ENCODE measurements at regions not wholly inside any gene's neighbourhood (a gene's known extent, or its start where the extent isn't known, plus 50 kb on each side); places are given as distances from the start of the nearest gene placed in this dataset.

DNA sequence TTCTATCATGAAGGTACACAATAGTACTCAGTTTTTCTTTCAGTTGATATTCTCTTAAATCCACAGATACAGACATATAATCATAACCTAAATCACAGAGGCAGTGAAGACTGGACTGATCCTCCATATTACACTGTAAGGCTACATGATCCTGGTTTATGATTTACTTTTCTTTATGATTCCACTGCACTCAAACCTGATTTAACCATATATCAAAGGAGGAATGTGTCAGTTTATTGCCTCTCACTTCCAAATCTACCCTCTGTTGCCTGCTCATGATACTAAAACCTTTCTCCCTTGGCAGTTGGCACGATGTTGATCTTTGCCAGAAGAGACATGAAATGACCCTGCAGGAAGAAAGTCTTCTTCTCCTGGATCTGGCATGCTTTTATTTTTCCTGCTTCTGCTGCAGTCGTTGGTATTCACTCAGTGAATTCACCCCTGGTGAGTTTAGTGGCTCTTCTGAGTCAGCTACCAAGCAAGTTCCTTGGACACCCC lies 426.4 kb downstream of the MBD2 start:
- ATAC-seq (no peak), DNase-seq (ENCODE audit: low spot score) (no peak)
- Mint-ChIP-seq H3K36me3 (no peaks in the 10 kb centered on the region), H3K27me3 (no peaks in the 10 kb centered on the region), H3K4me1 (ENCODE audit: low read depth in 2 of 2) (no peaks in the 10 kb centered on the region), H3K4me3 (no peak overlapping the region), H3K27ac (no peak overlapping the region), H3K9me3 (peaks cover 11% of the 10 kb centered on the region)

DNA sequence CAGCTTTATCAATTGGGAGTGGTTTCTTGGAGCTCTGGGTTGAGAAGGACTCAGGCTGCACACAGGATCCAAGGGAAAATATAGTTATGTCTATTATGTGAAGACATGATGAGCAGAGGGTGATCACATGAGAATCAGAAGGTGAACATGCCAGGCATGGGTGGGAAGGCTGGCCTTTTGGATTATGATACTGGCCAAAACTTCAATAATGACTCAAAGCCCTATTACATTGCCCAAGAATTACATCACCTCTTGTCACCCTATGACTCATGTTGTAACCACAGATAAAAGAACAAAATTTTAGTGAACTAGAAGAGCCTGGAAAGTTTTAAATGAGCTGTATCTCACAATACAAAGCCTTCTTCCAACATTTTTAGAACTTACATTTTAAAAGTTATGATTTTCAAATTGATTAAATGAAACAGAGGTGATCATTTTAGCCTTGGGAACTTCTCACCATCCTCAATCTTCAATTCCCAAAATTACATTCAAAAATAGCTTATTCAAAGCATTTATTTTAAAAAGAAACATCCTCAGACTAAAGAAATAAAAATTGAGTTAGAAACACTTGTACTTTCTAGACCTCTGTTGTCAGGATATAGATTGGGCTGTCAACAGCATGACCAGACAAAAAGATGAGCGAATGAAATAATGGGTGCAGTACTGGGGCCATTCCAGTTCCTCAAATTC lies 428.3 kb downstream of the MBD2 start:
- Mint-ChIP-seq H3K27ac (no peak overlapping the region), H3K36me3 (no peaks in the 10 kb centered on the region)
- ATAC-seq: peak in 1 of 2 donors; percentile 27

DNA sequence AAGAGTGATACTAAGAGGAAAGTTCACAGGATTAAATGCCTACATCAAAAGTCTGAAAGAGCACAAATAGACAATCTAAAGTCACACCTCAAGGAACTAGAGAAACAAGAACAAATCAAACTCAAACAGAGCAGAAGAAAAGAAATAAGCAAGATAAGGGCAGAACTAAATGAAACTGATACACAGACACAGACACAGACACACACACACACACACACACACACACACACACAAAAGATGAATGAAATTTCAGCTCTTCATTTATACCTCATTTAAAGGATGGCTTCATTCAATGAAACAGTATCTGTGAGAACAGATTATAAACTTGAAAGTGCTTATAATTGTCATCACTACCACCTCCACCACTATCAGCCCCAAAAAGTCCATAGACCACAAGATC lies 428.9 kb downstream of the MBD2 start:
- Mint-ChIP-seq H3K4me1 (ENCODE audit: low read depth in 2 of 2) (no peaks in the 10 kb centered on the region), H3K4me3 (no peak overlapping the region), H3K27me3 (no peaks in the 10 kb centered on the region), H3K9me3 (peaks cover 15% of the 10 kb centered on the region), H3K36me3 (no peaks in the 10 kb centered on the region), H3K27ac (no peak overlapping the region)
- no peak for DNase-seq (ENCODE audit: low spot score)
- no peak for ATAC-seq

More for the DNA sequence above, 428.3 kb downstream of the MBD2 start:
- no peaks in the 10 kb centered on the region for H3K4me1 Mint-ChIP-seq (ENCODE audit: low read depth in 2 of 2)
- no peak for DNase-seq (ENCODE audit: low spot score)
- H3K9me3 Mint-ChIP-seq: peaks cover 15% of the 10 kb centered on the region
- no peaks in the 10 kb centered on the region for H3K27me3 Mint-ChIP-seq
- H3K4me3 Mint-ChIP-seq: no peak overlapping the region

DNA sequence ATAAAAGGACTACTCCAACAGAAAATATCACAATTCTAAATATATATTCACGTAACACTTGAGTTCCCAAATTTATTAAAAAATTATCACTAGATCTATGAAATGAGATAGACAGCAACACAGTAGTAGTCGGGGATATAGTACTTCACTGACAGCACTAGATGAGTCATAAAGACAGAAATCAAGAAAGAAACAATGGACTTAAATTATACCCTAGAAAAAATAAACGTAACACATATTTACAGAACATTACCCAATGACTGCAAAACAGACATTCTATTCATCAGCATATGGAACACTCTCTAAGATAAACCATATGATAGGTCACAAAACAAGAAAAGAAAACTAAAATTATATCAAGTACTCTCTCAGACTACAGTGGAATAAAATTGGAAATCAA lies 429.4 kb downstream of the MBD2 start:
- Mint-ChIP-seq H3K36me3 (no peaks in the 10 kb centered on the region), H3K27ac (no peak overlapping the region), H3K27me3 (no peaks in the 10 kb centered on the region), H3K4me1 (ENCODE audit: low read depth in 2 of 2) (no peaks in the 10 kb centered on the region), H3K9me3 (peaks cover 18% of the 10 kb centered on the region), H3K4me3 (no peak overlapping the region)
- DNase-seq (ENCODE audit: low spot score): no peak
- no peak for ATAC-seq

DNA sequence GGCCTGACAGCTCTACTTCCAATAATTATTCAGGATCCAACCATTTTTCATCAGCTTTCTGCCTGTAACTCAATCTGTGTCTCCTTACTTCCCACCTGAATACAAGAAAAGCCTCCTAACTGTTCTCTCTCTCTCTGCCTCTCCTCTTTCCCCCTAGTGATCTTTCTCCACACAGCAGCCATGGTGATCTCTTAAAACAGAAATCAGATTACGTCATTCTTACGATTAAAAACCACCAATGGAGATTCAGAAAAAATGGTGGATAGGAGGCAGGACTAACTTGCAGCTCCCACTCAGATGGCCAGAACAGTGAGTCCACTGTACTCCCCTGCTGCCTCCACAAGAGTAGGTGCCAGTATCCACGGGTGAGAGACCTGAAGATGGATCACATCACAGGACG lies 431.7 kb downstream of the MBD2 start:
- no peaks in the 10 kb centered on the region for H3K4me1 Mint-ChIP-seq (ENCODE audit: low read depth in 2 of 2)
- H3K27me3 Mint-ChIP-seq: no peaks in the 10 kb centered on the region
- no peak for ATAC-seq
- peaks cover 20% of the 10 kb centered on the region for H3K9me3 Mint-ChIP-seq
- H3K27ac Mint-ChIP-seq: no peak overlapping the region
- H3K36me3 Mint-ChIP-seq: no peaks in the 10 kb centered on the region
- H3K4me3 Mint-ChIP-seq: no peak overlapping the region
- DNase-seq (ENCODE audit: low spot score): no peak

DNA sequence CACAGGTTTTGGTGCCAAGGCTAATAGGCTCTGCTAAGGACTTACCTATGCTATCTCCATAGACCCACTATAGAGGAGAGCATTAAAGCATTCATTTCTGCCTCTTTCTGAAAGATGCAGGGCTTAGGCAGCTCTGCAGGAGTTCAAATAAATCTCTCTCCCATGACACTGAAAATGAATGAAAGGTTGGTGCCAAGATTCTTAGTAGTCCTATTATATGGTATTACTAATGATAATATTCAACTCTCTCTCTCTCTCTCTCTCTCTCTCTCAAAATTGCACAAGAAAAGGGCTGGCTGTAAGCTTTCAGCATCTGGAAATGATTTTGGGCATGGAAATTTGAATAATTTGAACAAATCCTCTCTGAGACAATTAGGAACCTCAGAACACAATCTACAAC lies 433.7 kb downstream of the MBD2 start:
- Mint-ChIP-seq H3K4me1 (ENCODE audit: low read depth in 2 of 2) (no peaks in the 10 kb centered on the region), H3K4me3 (no peak overlapping the region), H3K27ac (no peak overlapping the region), H3K27me3 (no peaks in the 10 kb centered on the region), H3K36me3 (no peaks in the 10 kb centered on the region), H3K9me3 (peaks cover 19% of the 10 kb centered on the region)
- ATAC-seq (no peak), DNase-seq (ENCODE audit: low spot score) (no peak)

DNA sequence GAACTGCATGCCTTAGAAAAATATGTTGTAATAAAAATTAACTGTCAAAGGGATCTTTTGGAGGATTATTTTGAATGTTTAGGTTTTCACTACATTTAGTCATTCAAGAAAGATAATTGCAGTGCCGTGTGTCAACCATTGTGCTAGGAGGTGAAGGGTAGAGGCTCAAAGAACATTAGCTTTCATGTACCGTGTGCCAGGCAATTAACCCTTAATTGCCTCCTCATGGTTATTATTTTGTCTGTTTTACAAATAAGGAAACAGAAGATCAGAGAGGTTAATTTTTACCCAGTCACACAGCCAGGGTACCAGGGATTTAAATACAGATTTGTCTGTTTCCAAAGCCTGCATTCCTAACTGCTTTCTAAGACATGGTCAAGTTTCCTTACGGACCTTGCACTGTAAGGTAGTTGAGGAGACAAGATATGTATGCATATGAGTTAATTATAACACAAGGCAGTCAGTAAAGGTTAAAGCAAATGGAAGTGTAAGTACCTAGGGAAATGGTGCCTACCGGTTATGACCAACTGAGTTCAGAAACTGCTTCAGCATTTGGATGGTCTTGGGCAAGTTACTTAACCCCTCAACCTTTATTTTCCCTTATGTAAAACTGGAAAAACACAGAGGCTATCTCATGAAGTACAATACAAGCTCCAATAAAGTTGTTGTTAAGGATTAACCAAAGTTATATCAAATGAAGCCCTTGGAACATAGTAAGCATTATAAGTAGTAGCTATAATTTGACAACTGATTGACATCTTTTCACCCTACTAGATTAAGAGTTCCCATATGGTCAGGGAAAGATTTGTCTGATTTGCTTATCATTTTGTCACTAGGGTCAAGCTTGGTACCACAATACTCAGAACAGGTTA lies 434.9 kb downstream of the MBD2 start:
- H3K4me3 Mint-ChIP-seq: no peak overlapping the region
- H3K27ac Mint-ChIP-seq: no peak overlapping the region
- H3K27me3 Mint-ChIP-seq: no peaks in the 10 kb centered on the region

DNA sequence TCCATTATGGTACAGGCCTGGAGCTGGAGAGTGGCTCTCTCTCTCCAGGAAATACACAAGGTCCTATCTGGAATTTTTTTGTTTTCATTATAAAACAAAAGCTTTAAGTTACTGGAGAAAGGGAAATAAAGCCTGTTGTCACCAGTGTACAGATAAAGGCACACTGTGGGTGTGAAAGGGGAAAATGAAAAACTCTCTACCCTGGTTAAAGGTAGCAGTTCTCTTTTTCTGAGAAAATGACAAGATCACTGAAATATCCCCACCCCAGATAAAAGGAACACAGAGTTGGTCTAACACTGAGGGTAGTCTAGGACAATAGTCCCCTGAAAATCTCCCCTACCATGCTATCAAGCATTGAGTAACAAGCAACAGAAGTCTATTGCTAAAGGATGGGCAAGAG lies 438.7 kb downstream of the MBD2 start:
- ATAC-seq (no peak), DNase-seq (ENCODE audit: low spot score) (no peak)
- Mint-ChIP-seq H3K4me3 (no peak overlapping the region), H3K36me3 (no peaks in the 10 kb centered on the region), H3K4me1 (ENCODE audit: low read depth in 2 of 2) (no peaks in the 10 kb centered on the region), H3K27ac (no peak overlapping the region), H3K27me3 (no peaks in the 10 kb centered on the region), H3K9me3 (peaks cover 13% of the 10 kb centered on the region)

More for the DNA sequence above, 434.9 kb downstream of the MBD2 start:
- Mint-ChIP-seq H3K4me1 (ENCODE audit: low read depth in 2 of 2) (no peaks in the 10 kb centered on the region), H3K9me3 (peaks cover 18% of the 10 kb centered on the region), H3K36me3 (no peaks in the 10 kb centered on the region)
- ATAC-seq (no peak), DNase-seq (ENCODE audit: low spot score) (no peak)

DNA sequence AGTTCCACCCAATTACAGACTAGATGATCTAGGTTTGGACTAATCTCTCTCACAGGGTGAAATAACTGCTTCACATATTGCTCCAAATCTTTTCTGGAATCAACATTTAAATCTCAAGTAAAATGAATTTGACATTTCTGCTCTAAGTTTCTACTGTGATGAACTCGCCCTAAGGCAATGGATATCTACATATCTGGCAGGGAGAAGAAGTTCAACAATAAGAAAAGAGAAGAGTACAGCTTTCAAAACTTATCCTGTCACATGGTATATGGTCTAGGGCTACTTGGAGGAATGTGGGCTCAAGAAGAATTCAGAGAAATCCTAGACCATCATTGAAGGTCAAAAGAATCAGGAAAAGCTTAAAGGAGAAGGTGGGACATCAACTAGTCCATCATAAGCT lies 440.2 kb downstream of the MBD2 start:
- Mint-ChIP-seq H3K27me3 (no peaks in the 10 kb centered on the region), H3K4me1 (ENCODE audit: low read depth in 2 of 2) (no peaks in the 10 kb centered on the region), H3K27ac (no peak overlapping the region), H3K36me3 (no peaks in the 10 kb centered on the region), H3K9me3 (peaks cover 14% of the 10 kb centered on the region), H3K4me3 (no peak overlapping the region)
- no peak for ATAC-seq
- no peak for DNase-seq (ENCODE audit: low spot score)

DNA sequence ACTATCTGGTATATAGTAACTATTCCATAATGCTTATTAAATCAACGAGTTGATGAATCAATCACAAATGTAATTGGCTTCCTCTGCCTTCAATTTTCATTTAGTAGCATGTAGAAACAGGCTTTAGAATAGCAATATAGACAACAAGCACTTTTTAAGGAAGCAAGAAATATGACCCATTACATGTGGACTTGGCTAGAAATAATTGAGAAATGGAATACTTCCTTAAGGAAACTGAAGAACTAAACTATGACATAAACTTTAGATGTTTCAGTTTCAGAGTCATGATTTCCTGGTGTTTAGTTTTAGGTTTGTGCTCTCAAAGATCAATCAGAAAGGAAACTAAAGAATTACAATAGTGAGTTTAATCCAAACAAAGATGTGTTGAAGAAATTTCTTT lies 443.8 kb downstream of the MBD2 start:
- H3K36me3 Mint-ChIP-seq: no peaks in the 10 kb centered on the region
- H3K27ac Mint-ChIP-seq: no peak overlapping the region
- no peak for ATAC-seq
- no peaks in the 10 kb centered on the region for H3K27me3 Mint-ChIP-seq
- H3K9me3 Mint-ChIP-seq: peaks cover 21% of the 10 kb centered on the region
- no peak overlapping the region for H3K4me3 Mint-ChIP-seq
- DNase-seq (ENCODE audit: low spot score): no peak
- no peaks in the 10 kb centered on the region for H3K4me1 Mint-ChIP-seq (ENCODE audit: low read depth in 2 of 2)

DNA sequence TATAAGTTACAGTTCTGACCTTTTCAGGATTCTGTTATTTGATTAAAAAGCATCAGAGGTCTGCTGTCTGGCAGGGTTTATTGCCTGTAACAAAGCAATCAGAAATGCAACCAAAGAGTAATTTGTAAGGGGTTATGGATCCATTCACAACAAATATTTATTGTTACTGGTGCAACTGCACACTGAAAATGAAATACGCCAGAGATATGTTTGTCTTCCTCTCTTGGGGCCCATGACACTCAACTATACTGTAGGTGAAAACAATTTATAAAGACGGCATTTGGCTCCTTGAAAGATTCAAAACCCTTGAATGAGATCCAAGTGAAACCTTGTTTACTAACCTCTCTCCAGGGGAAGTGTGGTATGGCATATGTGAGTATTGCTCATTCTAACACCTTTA lies 452.2 kb downstream of the MBD2 start:
- H3K4me1 Mint-ChIP-seq (ENCODE audit: low read depth in 2 of 2): no peaks in the 10 kb centered on the region
- no peak overlapping the region for H3K4me3 Mint-ChIP-seq
- DNase-seq (ENCODE audit: low spot score) (no peak), ATAC-seq (no peak)
- H3K9me3 Mint-ChIP-seq: peaks cover 24% of the 10 kb centered on the region
- no peaks in the 10 kb centered on the region for H3K27me3 Mint-ChIP-seq
- no peak overlapping the region for H3K27ac Mint-ChIP-seq
- H3K36me3 Mint-ChIP-seq: peaks cover 5% of the 10 kb centered on the region

DNA sequence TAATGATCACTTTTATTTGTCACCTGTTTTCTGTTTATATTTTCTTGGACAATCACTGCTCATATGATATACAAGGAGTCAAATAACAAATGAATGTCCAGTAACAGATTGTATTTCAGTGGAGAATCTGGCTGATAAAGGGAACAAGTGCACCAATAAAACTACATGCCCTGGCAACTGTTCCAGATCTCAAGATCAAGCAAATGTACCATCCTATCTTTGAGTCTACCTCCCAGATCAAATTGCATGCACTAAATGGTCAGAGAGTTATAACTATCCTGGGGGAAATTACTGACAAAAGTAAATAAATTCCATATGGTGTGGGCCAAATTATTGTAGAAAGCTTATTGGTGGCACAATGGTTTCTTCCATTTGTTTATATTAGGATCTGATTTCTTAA lies 452.8 kb downstream of the MBD2 start:
- H3K4me1 Mint-ChIP-seq (ENCODE audit: low read depth in 2 of 2): no peaks in the 10 kb centered on the region
- no peak overlapping the region for H3K27ac Mint-ChIP-seq
- H3K36me3 Mint-ChIP-seq: peaks cover 11% of the 10 kb centered on the region
- H3K4me3 Mint-ChIP-seq: no peak overlapping the region
- H3K27me3 Mint-ChIP-seq: no peaks in the 10 kb centered on the region
- ATAC-seq (no peak), DNase-seq (ENCODE audit: low spot score) (no peak)
- H3K9me3 Mint-ChIP-seq: peaks cover 30% of the 10 kb centered on the region

DNA sequence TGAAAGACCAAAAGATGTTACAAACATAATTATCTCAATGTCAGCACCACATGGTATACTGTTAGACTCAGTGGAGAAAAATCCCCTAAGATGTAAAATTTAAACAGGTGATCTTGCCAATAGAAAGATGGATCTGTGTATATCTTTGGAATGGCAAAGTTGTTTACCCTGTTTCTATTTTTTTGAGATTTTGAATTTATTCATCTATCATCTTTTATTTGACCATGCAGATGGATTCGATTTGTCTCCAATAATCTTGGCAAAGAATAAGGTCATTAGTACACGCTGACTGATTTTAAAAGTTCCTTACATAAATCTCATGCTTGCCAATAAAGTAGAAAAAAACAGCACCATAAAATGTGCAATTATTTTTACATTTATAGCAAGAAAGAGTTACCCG lies 459.3 kb downstream of the MBD2 start:
- Mint-ChIP-seq H3K36me3 (peaks cover 12% of the 10 kb centered on the region), H3K27me3 (no peaks in the 10 kb centered on the region), H3K4me1 (ENCODE audit: low read depth in 2 of 2) (no peaks in the 10 kb centered on the region), H3K27ac (no peak overlapping the region), H3K4me3 (no peak overlapping the region), H3K9me3 (peaks cover 34% of the 10 kb centered on the region)
- DNase-seq (ENCODE audit: low spot score) (no peak), ATAC-seq (no peak)

DNA sequence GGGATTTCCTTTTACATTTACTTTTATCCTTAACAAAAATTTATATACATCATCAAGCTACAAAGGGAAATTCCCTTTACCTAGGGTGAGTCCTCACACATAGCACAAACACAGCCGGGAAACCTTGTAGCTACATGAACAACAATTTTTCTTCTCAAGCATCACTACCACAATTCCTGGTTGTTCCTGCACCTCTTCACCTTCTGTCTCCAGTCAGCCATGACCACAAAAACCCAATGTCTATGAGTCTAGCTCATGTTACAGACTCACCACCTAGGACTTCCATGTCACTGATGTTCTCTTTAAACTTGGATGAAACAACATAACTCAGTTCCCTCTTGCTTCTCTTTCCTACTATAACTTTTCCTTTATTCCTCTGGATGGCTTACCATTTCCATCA lies 460.4 kb downstream of the MBD2 start:
- no peak for DNase-seq (ENCODE audit: low spot score)

More for the DNA sequence above, 460.4 kb downstream of the MBD2 start:
- H3K27me3 Mint-ChIP-seq: no peaks in the 10 kb centered on the region
- H3K4me1 Mint-ChIP-seq (ENCODE audit: low read depth in 2 of 2): no peaks in the 10 kb centered on the region
- H3K9me3 Mint-ChIP-seq: peaks cover 35% of the 10 kb centered on the region
- no peak overlapping the region for H3K4me3 Mint-ChIP-seq
- ATAC-seq: no peak
- no peak overlapping the region for H3K27ac Mint-ChIP-seq
- peaks cover 12% of the 10 kb centered on the region for H3K36me3 Mint-ChIP-seq

Data from natural killer cell treated with Interleukin-12 subunit alpha and Interleukin-12 subunit beta and Interleukin-15 and Interleukin-18, amount 100 ng/mL, for 72 hours (primary cell).